H1 (cell line): ENCODE measurements at regions not wholly inside any gene's neighbourhood (a gene's known extent, or its start where the extent isn't known, plus 50 kb on each side); places are given as distances from the start of the nearest gene placed in this dataset.

Source experiments
- CTCF ChIA-PET: fragments of 300-600 bp; sonication (Branson Sonifier 250); formaldehyde crosslinking; loops from one replicate; lab custom pipeline; 2021; ENCODE audit not compliant: partially characterized antibody; lab: Charles Lee
- POLR2A ChIA-PET: fragments of 300-600 bp; sonication (Branson Sonifier 250); formaldehyde crosslinking; loops from one replicate; lab custom pipeline; 2021; ENCODE audit warnings: inconsistent platforms; ENCODE audit not compliant: partially characterized antibody; lab: Charles Lee
- DNase-seq, 2 experiments: peaks; one replicate each; pipeline versions ENCODE4 v3.0.0 to v3.0.0-alpha.2; 2010 to 2022; ENCODE audit warnings: low spot score in 2 of 2, low read depth in 1 of 2, mixed read lengths in 1 of 2
- FAIRE-seq: peaks from 2 replicates; lab custom pipeline; 2011; peaks lifted over from hg19 to GRCh38; lab: Jason Lieb, UNC
- H2AFZ ChIP-seq: 2 replicates; pipeline ENCODE4 v1.8.1; 2012; ENCODE audit warnings: low read length, inconsistent platforms
- H2AK5ac ChIP-seq: 2 replicates; pipeline ENCODE4 v1.6.1; 2013; ENCODE audit warnings: low read depth, low read length
- H2BK120ac ChIP-seq: replicated peaks from 2 replicates; pipeline ENCODE3; 2013; ENCODE audit warnings: low read depth, low read length, inconsistent platforms
- H2BK12ac ChIP-seq: 2 replicates; pipeline ENCODE4 v1.6.1; 2013; ENCODE audit warnings: low read depth, low read length
- H2BK15ac ChIP-seq: 2 replicates; pipeline ENCODE4 v1.6.1; 2013; ENCODE audit warnings: low read length
- H2BK20ac ChIP-seq: 2 replicates; pipeline ENCODE4 v1.6.1; 2013; ENCODE audit warnings: low read length
- H2BK5ac ChIP-seq: 2 replicates; pipeline ENCODE4 v1.6.1; 2013; ENCODE audit warnings: low read depth, low read length
- H3K14ac ChIP-seq: 2 replicates; pipeline ENCODE4 v1.6.1; 2013; ENCODE audit warnings: inconsistent platforms; ENCODE audit not compliant: insufficient read length
- H3K18ac ChIP-seq: 2 replicates; pipeline ENCODE4 v1.6.1; 2013; ENCODE audit warnings: low read length; ENCODE audit errors: extremely low read depth
- H3K23ac ChIP-seq: 2 replicates; pipeline ENCODE4 v1.6.1; 2013; ENCODE audit warnings: inconsistent platforms; ENCODE audit not compliant: insufficient read length
- H3K23me2 ChIP-seq: 2 replicates; pipeline ENCODE4 v1.6.1; 2013; ENCODE audit warnings: low read depth, low read length
- H3K27ac ChIP-seq: 2 replicates; pipeline ENCODE4 v1.6.1; 2011; ENCODE audit warnings: low read depth, low read length, inconsistent platforms
- H3K27me3 ChIP-seq, 4 experiments: replicated peaks in 1 of 4; 1 replicate in 1 of 4; 2 replicates in 3 of 4; pipeline versions ENCODE4 v1.6.1 to v1.8.1; 2011 to 2013; ENCODE audit warnings: low read length in 3 of 4, mild to moderate bottlenecking in 3 of 4, inconsistent platforms in 2 of 4, mixed read lengths in 2 of 4, moderate library complexity in 1 of 4; ENCODE audit not compliant: control insufficient read depth in 3 of 4, insufficient read depth in 3 of 4; ENCODE audit errors: extremely low read depth in 1 of 4
- H3K36me3 ChIP-seq, 4 experiments: 2 replicates each; pipeline versions ENCODE4 v1.6.1 to v1.8.1; 2011 to 2013; ENCODE audit warnings: mild to moderate bottlenecking in 4 of 4, low read length in 3 of 4, moderate library complexity in 2 of 4, control low read depth in 1 of 4, inconsistent platforms in 1 of 4; ENCODE audit not compliant: insufficient read depth in 4 of 4, control insufficient read depth in 2 of 4
- H3K4ac ChIP-seq: replicated peaks from 2 replicates; pipeline ENCODE3; 2013; ENCODE audit warnings: low read length, low read depth, mixed read lengths, inconsistent platforms; ENCODE audit not compliant: insufficient read length
- H3K4me1 ChIP-seq, 4 experiments: replicated peaks in 1 of 4; 1 replicate in 1 of 4; 2 replicates in 3 of 4; pipeline versions ENCODE4 v1.6.1 to v1.8.1; 2011 to 2013; ENCODE audit warnings: low read length in 3 of 4, inconsistent platforms in 2 of 4, mixed read lengths in 1 of 4; ENCODE audit not compliant: insufficient read depth in 4 of 4, control insufficient read depth in 3 of 4
- H3K4me2 ChIP-seq, 2 experiments: 2 replicates each; pipeline versions ENCODE4 v1.6.1 to v1.8.1; 2011 to 2013; ENCODE audit warnings: low read depth in 2 of 2, low read length in 2 of 2, control low read depth in 1 of 2, inconsistent platforms in 1 of 2, mild to moderate bottlenecking in 1 of 2; ENCODE audit not compliant: insufficient read depth in 1 of 2
- H3K4me3 ChIP-seq, 4 experiments: fragments of 200-600, 300-600 bp in 1 of 4; sonication (generic), shearing (Covaris generic), sonication (Bioruptor Twin) in 1 of 4; 2 replicates each; pipeline versions ENCODE4 v1.5.1 to v1.8.1; 2011 to 2016; ENCODE audit warnings: low read length in 4 of 4, low read depth in 3 of 4, control low read depth in 2 of 4, inconsistent platforms in 2 of 4, mild to moderate bottlenecking in 2 of 4, mixed read lengths in 1 of 4, moderate library complexity in 1 of 4; ENCODE audit not compliant: insufficient read depth in 2 of 4; ENCODE audit errors: extremely low read depth in 1 of 4
- H3K56ac ChIP-seq: replicated peaks from 2 replicates; pipeline ENCODE3; 2013; ENCODE audit warnings: low read depth, mild to moderate bottlenecking, mixed read lengths, low read length, inconsistent platforms; ENCODE audit not compliant: insufficient read length
- H3K79me1 ChIP-seq: 2 replicates; pipeline ENCODE4 v1.6.1; 2013; ENCODE audit warnings: low read depth, low read length, control low read depth
- H3K79me2 ChIP-seq, 2 experiments: 2 replicates each; pipeline versions ENCODE4 v1.6.1 to v1.8.1; 2012 to 2013; ENCODE audit warnings: low read length in 2 of 2, mild to moderate bottlenecking in 2 of 2, inconsistent platforms in 1 of 2; ENCODE audit not compliant: insufficient read depth in 2 of 2, control insufficient read depth in 1 of 2
- H3K9ac ChIP-seq, 4 experiments: replicated peaks in 1 of 4; 1 replicate in 1 of 4; 2 replicates in 3 of 4; pipeline versions ENCODE4 v1.6.1 to v1.8.1; 2011 to 2013; ENCODE audit warnings: low read depth in 3 of 4, low read length in 3 of 4, control low read depth in 2 of 4, mild to moderate bottlenecking in 2 of 4, moderate library complexity in 2 of 4, inconsistent platforms in 1 of 4; ENCODE audit errors: extremely low read depth in 1 of 4
- H3K9me3 ChIP-seq, 2 experiments: 2 replicates each; pipeline versions ENCODE4 v1.6.1 to v1.8.1; 2012 to 2013; ENCODE audit warnings: mild to moderate bottlenecking in 2 of 2, moderate library complexity in 2 of 2, control low read depth in 1 of 2, inconsistent platforms in 1 of 2, low read depth in 1 of 2, low read length in 1 of 2, mixed read lengths in 1 of 2; ENCODE audit not compliant: insufficient read depth in 2 of 2
- H4K20me1 ChIP-seq, 2 experiments: replicated peaks in 1 of 2; 2 replicates each; pipeline versions ENCODE3 to v1.8.1; 2011 to 2013; ENCODE audit warnings: inconsistent platforms in 2 of 2, low read length in 2 of 2, mild to moderate bottlenecking in 1 of 2; ENCODE audit not compliant: insufficient read depth in 2 of 2, control insufficient read depth in 1 of 2
- H4K5ac ChIP-seq: 2 replicates; pipeline ENCODE4 v1.6.1; 2013; ENCODE audit warnings: low read length, low read depth, mixed read lengths, inconsistent platforms; ENCODE audit not compliant: insufficient read length
- H4K8ac ChIP-seq: 2 replicates; pipeline ENCODE4 v1.8.0; 2013; ENCODE audit warnings: mild to moderate bottlenecking, moderate library complexity, low read length, inconsistent platforms; ENCODE audit not compliant: insufficient read depth; ENCODE audit errors: extremely low read depth
- H4K91ac ChIP-seq: replicated peaks from 2 replicates; pipeline ENCODE3; 2013; ENCODE audit warnings: low read length, mixed read lengths, inconsistent platforms; ENCODE audit not compliant: insufficient read length
- JUND ChIP-seq: IDR thresholded peaks from 2 replicates; pipeline ENCODE4 v1.6.1; 2011; ENCODE audit warnings: mild to moderate bottlenecking, improper control_type of control experiment, low read length
- NRF1 ChIP-seq: IDR thresholded peaks from 2 replicates; pipeline ENCODE4 v1.6.1; 2011; ENCODE audit warnings: mild to moderate bottlenecking, low read depth, low read length, improper control_type of control experiment
- RXRA ChIP-seq: IDR thresholded peaks from 2 replicates; pipeline ENCODE4 v1.6.1; 2011; ENCODE audit warnings: low read depth, mild to moderate bottlenecking, low read length, moderate library complexity; ENCODE audit not compliant: insufficient read depth
- SRF ChIP-seq: IDR thresholded peaks from 2 replicates; pipeline ENCODE4 v1.6.1; 2011; ENCODE audit warnings: mild to moderate bottlenecking, low read depth, low read length, moderate library complexity
- WGBS, 2 experiments: shearing (Covaris generic) in 1 of 2; methylation state at CpG; one replicate each; pipeline versions ENCODE4 v1.1.6 to v1.1.7; 2013 to 2015; ENCODE audit warnings: low lambda C conversion rate in 2 of 2, mixed read lengths in 2 of 2, inconsistent platforms in 1 of 2, low coverage in 1 of 2, missing lambda C conversion rate in 1 of 2; ENCODE audit not compliant: insufficient replicate concordance in 2 of 2, insufficient coverage in 1 of 2, insufficient read length in 1 of 2; ENCODE audit errors: extremely low coverage in 1 of 2, missing lambda C conversion rate in 1 of 2; 5-methylcytosine and 5-hydroxymethylcytosine counted together
- TF ChIP-seq, protein P1 (sequence below): IDR thresholded peaks from 2 replicates; pipeline ENCODE4 v1.6.1; 2011; ENCODE audit warnings: low read depth, mild to moderate bottlenecking, low read length; ENCODE audit not compliant: insufficient read depth

DNA sequence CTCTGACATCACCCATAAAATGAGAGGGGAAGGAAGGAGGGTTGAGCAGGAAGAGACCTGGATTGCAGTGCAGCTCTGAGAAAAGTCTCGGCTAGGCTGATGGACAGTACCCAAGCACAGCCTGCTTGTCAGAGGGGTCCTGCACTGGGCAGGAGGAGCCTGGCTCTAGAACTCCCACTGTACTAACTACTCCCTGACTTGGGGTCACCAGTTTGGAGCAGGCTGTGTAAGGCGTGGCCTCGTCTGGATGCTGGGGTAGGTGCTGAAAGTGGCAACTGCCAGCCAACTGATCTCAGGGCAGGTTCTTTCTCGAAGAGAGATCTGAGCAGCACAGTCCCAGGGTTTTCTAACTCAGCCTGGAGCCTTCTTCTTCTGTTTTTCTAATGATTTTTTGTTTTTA lies 176.3 kb downstream of the ATP23 start:
- Histone ChIP-seq H3K4ac (no peak overlapping the region), H3K79me1 (no peaks in the 10 kb centered on the region), H3K9ac (no peak overlapping the region), H2BK5ac (no peak overlapping the region), H3K4me3 (no peak overlapping the region), H3K23me2 (no peaks in the 10 kb centered on the region), H3K36me3 (no peaks in the 10 kb centered on the region), H2AK5ac (no peak overlapping the region), H2AFZ (0 out of 2 replicates have a peak overlapping the region, but pooled peaks have one; percentile 4), H4K5ac (no peak overlapping the region), H3K4me2 (no peak overlapping the region), H3K18ac (no peak overlapping the region), H3K56ac (no peak overlapping the region), H2BK20ac (no peak overlapping the region), H3K9me3 (peaks cover 5 to 9% of the 10 kb centered on the region in 2 experiments; a peak in 2 of 4 replicates), H4K20me1 (no peaks in the 10 kb centered on the region), H4K91ac (no peak overlapping the region), H3K23ac (no peak overlapping the region), H4K8ac (no peak overlapping the region), H3K4me1 (no peaks in the 10 kb centered on the region), H2BK15ac (no peak overlapping the region), H3K27me3 (no peaks in the 10 kb centered on the region), H3K27ac (no peak overlapping the region), H3K14ac (no peak overlapping the region), H2BK12ac (no peak overlapping the region), H3K79me2 (no peaks in the 10 kb centered on the region), H2BK120ac (no peak overlapping the region)
- WGBS, 2 experiments: 91% methylated on average over 4 of the region's 4 CpGs; no CpG with 5 or more reads in 1 of the 2 experiments
- no peak for DNase-seq
- no peak for FAIRE-seq
- POLR2A ChIA-PET: interaction anchor here (0.7 kb wide), 1 partner anchor 8 kb away, joined by 4 read pairs; no protein-coding TSS in a partner anchor
- CTCF ChIA-PET: no interaction called here
- TF ChIP-seq NRF1: no peak
- TF ChIP-seq JUND: no peak
- TF ChIP-seq RXRA: no peak
- TF ChIP-seq, protein P1, sequence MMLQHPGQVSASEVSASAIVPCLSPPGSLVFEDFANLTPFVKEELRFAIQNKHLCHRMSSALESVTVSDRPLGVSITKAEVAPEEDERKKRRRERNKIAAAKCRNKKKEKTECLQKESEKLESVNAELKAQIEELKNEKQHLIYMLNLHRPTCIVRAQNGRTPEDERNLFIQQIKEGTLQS: no peak
- no peak for TF ChIP-seq SRF
